ENCODE measurements at regions not wholly inside any gene's neighbourhood (a gene's known extent, or its start where the extent isn't known, plus 50 kb on each side); places are given as distances from the start of the nearest gene placed in this dataset.
"Not testable (repeated sequence)": the region's sequence is repeated elsewhere in the genome, so short reads cannot be mapped to it uniquely, and the experiment has no call there.

DNA sequence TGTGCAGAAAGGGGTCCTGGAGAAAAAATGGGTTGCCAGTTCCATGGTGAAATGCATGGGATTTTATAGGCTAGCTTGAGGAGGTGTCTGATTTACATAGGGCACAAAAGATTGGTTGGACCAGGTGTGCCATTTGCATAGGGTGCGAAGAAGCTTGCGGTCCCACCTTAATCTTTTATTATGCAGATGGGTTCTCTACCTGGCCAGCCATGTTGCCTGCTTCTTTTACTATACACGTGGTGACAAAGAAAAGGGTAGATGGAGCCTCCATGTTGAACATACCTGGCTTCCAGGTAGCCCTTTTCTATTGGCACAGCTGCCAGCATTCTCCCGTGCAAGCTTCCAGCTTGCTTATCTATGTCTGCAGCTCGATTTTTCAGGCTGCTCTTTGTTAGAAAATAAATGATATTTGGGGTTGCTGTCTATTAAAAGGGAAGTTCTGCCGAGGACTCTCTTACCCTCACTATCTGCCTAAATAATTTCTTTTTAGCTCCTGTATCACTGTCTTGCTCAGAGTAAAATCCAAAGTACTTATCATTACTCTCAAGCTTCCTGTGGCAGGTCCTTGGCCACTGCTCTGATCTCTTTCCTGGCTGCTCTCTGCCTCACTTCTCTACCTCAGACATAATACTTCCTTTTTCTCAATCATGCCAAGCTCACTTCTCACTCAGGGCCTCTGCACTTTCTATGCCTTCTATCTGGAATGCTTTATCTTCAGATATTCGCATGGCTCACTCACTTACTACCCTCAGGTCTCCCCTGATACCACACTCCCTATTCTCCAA, 216.0 kb upstream of the DAAM1 start:
- no peak for DNase-seq
- H3K27me3 Mint-ChIP-seq, result no peaks in the 10 kb centered on the region
- H3K9me3 Mint-ChIP-seq, result no peaks in the 10 kb centered on the region
- ATAC-seq (replicated peaks), result no peak
- no peak overlapping the region for H3K4me3 Mint-ChIP-seq
- H3K4me1 Mint-ChIP-seq (ENCODE audit: low read depth in 2 of 2), result no peaks in the 10 kb centered on the region
- no peak overlapping the region for H3K27ac Mint-ChIP-seq
- no peaks in the 10 kb centered on the region for H3K36me3 Mint-ChIP-seq (ENCODE audit: insufficient read depth)

DNA sequence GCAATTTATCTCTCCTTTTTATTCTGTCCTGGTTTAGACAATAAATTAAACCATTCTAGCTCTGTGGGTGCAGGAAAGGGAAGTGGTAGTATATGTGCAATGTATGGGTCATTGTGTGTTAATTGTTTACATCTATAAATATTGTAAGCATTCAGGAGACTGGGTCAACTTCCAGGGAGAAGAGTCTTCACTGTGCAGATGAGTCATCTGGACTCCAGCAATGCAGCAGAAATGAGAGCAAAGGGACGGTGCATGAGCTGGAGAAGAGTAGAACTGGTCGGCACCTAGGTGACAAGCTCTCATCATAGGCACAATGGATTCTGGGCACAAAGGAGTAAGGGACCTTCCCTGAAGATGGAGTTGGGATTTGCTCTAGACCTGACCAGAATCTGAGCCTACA, 211.1 kb upstream of the DAAM1 start:
- no peaks in the 10 kb centered on the region for H3K27me3 Mint-ChIP-seq
- ATAC-seq (replicated peaks) (no peak), DNase-seq (no peak)
- H3K4me1 Mint-ChIP-seq (ENCODE audit: low read depth in 2 of 2), result no peaks in the 10 kb centered on the region
- no peak overlapping the region for H3K27ac Mint-ChIP-seq
- H3K36me3 Mint-ChIP-seq (ENCODE audit: insufficient read depth), result no peaks in the 10 kb centered on the region
- peaks cover 0 to 1% of the 10 kb centered on the region in 2 donors for H3K9me3 Mint-ChIP-seq
- H3K4me3 Mint-ChIP-seq, result no peak overlapping the region

DNA sequence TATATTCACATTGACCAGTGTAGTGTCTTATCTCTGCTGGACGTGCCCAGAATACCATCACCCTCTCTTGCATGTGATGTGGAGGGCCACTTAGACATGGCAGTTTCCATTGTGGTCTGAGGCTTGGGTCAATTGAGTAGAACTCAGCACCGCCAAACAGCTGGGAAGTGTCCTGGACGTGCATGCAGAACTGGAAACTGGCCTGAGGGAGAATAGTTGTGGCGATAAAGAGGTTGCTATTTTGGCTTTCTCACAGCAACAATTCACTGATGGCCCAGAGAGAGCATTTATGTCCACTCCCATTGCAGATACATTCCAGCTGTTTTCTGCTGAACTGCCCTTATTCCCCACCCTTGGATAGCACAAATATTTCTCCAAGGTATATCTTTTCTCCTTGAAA, 210.1 kb upstream of the DAAM1 start:
- ATAC-seq (replicated peaks) (no peak), DNase-seq (no peak)
- peaks cover 0 to 2% of the 10 kb centered on the region in 2 donors for H3K9me3 Mint-ChIP-seq
- no peaks in the 10 kb centered on the region for H3K4me1 Mint-ChIP-seq (ENCODE audit: low read depth in 2 of 2)
- H3K27me3 Mint-ChIP-seq, result no peaks in the 10 kb centered on the region
- no peak overlapping the region for H3K4me3 Mint-ChIP-seq
- H3K36me3 Mint-ChIP-seq (ENCODE audit: insufficient read depth), result no peaks in the 10 kb centered on the region
- H3K27ac Mint-ChIP-seq, result no peak overlapping the region

DNA sequence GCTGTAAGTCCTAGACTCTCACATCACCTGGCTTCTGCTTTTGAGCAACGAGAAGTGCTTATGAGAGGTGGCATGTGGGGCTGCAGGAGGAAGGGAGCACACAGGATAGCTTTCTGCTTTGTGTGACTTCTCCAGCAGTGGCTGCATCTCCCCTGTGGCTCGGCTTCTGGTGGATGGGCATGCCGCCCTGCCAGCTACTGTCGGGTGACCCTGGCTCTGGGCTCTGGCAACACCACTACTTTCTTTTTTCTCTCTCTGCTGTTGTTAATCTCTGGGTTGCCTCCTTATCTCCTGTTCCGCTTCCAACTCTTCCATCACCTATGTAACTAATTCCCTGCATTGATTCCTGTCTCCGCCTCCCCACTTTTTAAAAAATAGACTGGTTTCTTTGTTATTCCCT, 209.1 kb upstream of the DAAM1 start:
- Mint-ChIP-seq H3K4me3 (no peak overlapping the region), H3K9me3 (peaks cover 0 to 2% of the 10 kb centered on the region in 2 donors)
- DNase-seq, result no peak

DNA sequence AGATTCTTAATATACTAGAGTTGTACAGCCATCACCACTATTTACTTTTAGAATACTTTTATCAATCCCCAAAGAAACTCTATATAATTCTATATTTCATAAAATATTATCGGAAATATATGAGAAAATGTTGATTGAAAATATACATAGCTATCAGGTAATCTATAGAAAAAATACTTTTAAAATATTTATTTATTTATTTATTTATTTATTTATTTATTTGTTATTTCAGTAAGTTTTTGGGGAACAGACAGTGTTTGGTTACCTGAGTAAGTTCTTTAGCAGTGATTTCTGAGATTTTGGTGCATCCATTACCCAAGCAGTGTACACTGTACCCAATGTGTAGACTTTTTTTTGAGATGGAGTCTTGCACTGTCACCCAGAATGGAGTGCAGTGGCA, 206.6 kb upstream of the DAAM1 start:
- Mint-ChIP-seq H3K9me3 (peaks cover 0 to 2% of the 10 kb centered on the region in 2 donors), H3K27me3 (no peaks in the 10 kb centered on the region), H3K36me3 (ENCODE audit: insufficient read depth) (no peaks in the 10 kb centered on the region), H3K4me3 (no peak overlapping the region), H3K27ac (no peak overlapping the region), H3K4me1 (ENCODE audit: low read depth in 2 of 2) (no peaks in the 10 kb centered on the region)
- DNase-seq, result no peak
- no peak for ATAC-seq (replicated peaks)

More for the DNA sequence above, 209.1 kb upstream of the DAAM1 start:
- no peak overlapping the region for H3K27ac Mint-ChIP-seq
- no peaks in the 10 kb centered on the region for H3K36me3 Mint-ChIP-seq (ENCODE audit: insufficient read depth)
- no peak for ATAC-seq (replicated peaks)
- H3K4me1 Mint-ChIP-seq (ENCODE audit: low read depth in 2 of 2), result no peaks in the 10 kb centered on the region
- H3K27me3 Mint-ChIP-seq, result no peaks in the 10 kb centered on the region

DNA sequence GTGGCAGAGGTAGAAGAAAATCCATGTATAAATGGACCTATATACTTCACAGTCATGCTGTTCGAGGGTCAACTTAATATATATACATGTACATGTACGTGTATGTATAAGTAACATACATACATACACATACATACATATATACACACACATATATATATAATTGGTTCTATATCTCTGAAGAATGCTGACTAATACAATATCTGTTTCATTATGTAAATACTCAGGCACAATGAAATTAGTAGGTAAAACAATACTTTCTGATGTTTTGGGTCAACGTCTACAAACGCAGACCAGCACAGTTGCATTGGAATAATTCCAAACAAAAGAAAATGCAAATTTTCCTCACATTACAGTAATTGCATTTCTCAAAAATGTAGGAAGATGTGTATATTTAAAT, 202.7 kb upstream of the DAAM1 start:
- Mint-ChIP-seq H3K4me3 (no peak overlapping the region), H3K27ac (no peak overlapping the region), H3K27me3 (no peaks in the 10 kb centered on the region), H3K4me1 (ENCODE audit: low read depth in 2 of 2) (no peaks in the 10 kb centered on the region), H3K36me3 (ENCODE audit: insufficient read depth) (peaks cover 3% of the 10 kb centered on the region), H3K9me3 (peaks cover 9 to 11% of the 10 kb centered on the region in 2 donors)
- ATAC-seq (replicated peaks), result no peak
- no peak for DNase-seq

DNA sequence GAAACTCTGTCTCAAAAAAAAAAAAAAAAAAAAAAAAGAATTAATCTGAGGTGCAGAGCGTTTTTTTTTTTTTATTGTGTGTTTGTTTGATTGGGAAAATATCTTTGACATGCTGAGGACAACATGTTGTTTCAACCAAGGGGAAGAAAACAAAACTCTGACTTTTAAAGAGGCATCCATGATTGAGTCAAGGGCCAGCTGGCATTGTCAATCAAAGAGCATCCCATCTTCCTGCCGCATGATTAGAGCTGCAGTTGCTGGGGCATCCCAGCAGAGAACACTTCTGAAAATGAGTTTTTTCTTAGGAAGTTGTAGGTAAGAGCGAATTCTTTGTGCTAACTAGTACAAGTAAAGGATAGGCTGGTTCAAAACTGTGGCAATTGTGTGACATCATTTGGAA, 200.9 kb upstream of the DAAM1 start:
- no peak overlapping the region for H3K27ac Mint-ChIP-seq
- ATAC-seq (replicated peaks), result no peak

DNA sequence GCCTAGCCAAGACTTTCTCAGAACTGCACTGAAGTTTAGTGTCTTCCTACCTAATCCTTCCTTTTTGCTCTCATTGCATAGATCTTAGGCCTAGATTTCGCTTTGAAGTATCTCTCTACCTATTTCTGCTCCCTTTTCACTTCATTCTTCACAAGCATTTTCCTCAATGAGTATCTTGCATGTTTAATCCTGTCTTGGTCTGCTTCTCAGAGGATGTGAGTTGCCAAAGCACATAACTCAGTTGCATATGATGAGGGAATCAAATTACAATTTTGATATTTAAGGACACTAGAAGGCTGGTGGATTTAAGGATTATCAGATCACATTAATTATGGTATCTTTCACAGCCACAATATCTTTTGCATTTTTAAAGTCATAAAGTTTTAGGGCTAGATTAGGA, 195.5 kb upstream of the DAAM1 start:
- H3K9me3 Mint-ChIP-seq, result peaks cover 9% of the 10 kb centered on the region in 2 donors
- H3K4me1 Mint-ChIP-seq (ENCODE audit: low read depth in 2 of 2), result no peaks in the 10 kb centered on the region
- no peaks in the 10 kb centered on the region for H3K36me3 Mint-ChIP-seq (ENCODE audit: insufficient read depth)
- H3K27me3 Mint-ChIP-seq, result peaks cover 0 to 6% of the 10 kb centered on the region in 2 donors
- DNase-seq, result no peak
- no peak overlapping the region for H3K27ac Mint-ChIP-seq
- H3K4me3 Mint-ChIP-seq, result no peak overlapping the region
- no peak for ATAC-seq (replicated peaks)

More for the DNA sequence above, 200.9 kb upstream of the DAAM1 start:
- DNase-seq, result no peak
- Mint-ChIP-seq H3K4me1 (ENCODE audit: low read depth in 2 of 2) (no peaks in the 10 kb centered on the region), H3K9me3 (peaks cover 9% of the 10 kb centered on the region in 2 donors), H3K36me3 (ENCODE audit: insufficient read depth) (peaks cover 3% of the 10 kb centered on the region), H3K27me3 (no peaks in the 10 kb centered on the region), H3K4me3 (no peak overlapping the region)

DNA sequence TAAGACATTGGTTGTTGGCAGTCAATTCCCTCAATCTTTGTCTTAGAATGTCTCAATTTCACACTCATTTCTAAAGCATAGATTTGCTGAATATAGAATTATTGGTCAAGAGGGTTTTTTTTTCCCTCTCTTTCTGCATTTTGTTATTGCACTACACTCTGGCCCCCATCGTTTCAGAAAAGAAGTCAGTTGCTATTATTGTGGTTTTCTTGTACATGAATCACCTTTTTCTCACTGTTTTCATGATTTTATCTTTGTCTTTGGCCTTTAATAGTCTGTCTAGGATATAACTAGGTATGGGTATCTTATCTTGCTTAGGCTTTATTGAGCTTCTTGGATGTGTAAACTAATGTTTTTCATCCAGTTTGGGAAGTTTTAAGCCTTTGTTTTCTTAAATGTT, 194.3 kb upstream of the DAAM1 start:
- H3K4me1 Mint-ChIP-seq (ENCODE audit: low read depth in 2 of 2), result no peaks in the 10 kb centered on the region
- no peak overlapping the region for H3K27ac Mint-ChIP-seq
- no peak overlapping the region for H3K4me3 Mint-ChIP-seq
- H3K27me3 Mint-ChIP-seq, result peaks cover 0 to 7% of the 10 kb centered on the region in 2 donors
- no peaks in the 10 kb centered on the region for H3K36me3 Mint-ChIP-seq (ENCODE audit: insufficient read depth)
- no peak for DNase-seq
- no peak for ATAC-seq (replicated peaks)
- H3K9me3 Mint-ChIP-seq, result peaks cover 2 to 9% of the 10 kb centered on the region in 2 donors

DNA sequence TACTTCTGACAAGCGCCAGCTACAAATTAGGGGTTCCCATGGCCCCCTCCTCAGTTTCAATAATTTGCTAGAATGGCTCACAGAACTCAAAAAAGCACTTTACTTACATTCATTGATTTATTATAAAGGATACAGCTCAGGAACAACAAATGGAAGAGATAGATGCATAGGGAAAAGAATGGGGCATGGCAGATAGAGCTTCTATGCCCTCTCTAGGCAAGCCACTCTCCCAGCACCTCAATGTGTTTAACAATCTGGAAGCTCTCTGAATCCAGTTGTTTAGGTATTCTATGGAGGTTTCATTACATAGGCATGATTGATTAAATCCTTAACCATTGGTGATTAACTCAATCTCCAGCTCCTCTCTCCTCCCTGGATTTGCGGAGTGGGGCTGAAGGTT, 184.5 kb upstream of the DAAM1 start:
- no peak overlapping the region for H3K27ac Mint-ChIP-seq
- no peak overlapping the region for H3K4me3 Mint-ChIP-seq
- H3K4me1 Mint-ChIP-seq (ENCODE audit: low read depth in 2 of 2), result no peaks in the 10 kb centered on the region
- no peaks in the 10 kb centered on the region for H3K36me3 Mint-ChIP-seq (ENCODE audit: insufficient read depth)
- DNase-seq (no peak), ATAC-seq (replicated peaks) (no peak)
- peaks cover 0 to 13% of the 10 kb centered on the region in 2 donors for H3K27me3 Mint-ChIP-seq
- H3K9me3 Mint-ChIP-seq, result no peaks in the 10 kb centered on the region

DNA sequence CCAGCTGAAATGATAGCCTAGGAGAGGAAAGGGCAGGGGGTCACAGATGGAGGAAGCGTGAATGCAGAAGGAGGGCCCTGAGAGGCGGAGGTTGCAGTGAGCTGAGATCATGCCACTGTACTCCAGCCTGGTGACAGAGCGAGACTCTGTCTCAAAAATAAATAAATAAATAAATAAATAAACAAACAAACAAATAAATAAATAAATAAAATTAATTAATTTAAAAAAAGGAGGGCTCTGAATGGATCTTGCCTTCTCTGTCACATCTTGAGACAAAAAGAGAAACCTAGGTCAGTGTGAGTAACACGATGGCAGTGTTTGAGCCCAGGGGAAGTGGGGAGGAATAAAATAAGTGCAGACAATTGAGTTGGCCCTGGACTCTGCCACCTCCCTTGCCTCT, 182.3 kb upstream of the DAAM1 start:
- ATAC-seq (replicated peaks); H3K4me3 Mint-ChIP-seq; H3K9me3 Mint-ChIP-seq; H3K4me1 Mint-ChIP-seq (ENCODE audit: low read depth in 2 of 2); DNase-seq; H3K27ac Mint-ChIP-seq; H3K36me3 Mint-ChIP-seq (ENCODE audit: insufficient read depth): not testable (repeated sequence)
- peaks cover 0 to 13% of the 10 kb centered on the region in 2 donors for H3K27me3 Mint-ChIP-seq

DNA sequence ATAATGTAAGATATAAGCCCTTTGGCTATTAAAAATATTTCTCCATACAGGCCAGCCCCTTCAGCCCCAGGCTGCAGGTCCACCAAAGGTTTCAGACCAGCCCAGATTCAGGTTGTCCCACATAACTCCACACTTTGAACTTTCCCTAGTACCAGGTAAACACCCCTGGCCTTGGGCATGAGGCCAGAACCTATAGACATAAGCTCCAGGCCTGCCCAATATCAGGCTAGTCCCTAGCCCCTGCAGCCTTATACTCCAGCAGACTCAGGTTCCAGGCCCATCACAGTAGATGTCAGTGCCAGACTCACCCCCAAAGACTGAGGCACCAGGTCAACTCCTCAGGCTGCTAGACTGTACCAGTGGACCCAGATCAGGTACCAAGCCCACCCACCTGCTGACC, 178.5 kb upstream of the DAAM1 start:
- no peak for DNase-seq
- Mint-ChIP-seq H3K9me3 (peaks cover 0 to 1% of the 10 kb centered on the region in 2 donors), H3K36me3 (ENCODE audit: insufficient read depth) (no peaks in the 10 kb centered on the region), H3K27ac (no peak overlapping the region), H3K27me3 (peaks cover 0 to 6% of the 10 kb centered on the region in 2 donors), H3K4me3 (no peak overlapping the region), H3K4me1 (ENCODE audit: low read depth in 2 of 2) (no peaks in the 10 kb centered on the region)
- ATAC-seq (replicated peaks), result no peak

DNA sequence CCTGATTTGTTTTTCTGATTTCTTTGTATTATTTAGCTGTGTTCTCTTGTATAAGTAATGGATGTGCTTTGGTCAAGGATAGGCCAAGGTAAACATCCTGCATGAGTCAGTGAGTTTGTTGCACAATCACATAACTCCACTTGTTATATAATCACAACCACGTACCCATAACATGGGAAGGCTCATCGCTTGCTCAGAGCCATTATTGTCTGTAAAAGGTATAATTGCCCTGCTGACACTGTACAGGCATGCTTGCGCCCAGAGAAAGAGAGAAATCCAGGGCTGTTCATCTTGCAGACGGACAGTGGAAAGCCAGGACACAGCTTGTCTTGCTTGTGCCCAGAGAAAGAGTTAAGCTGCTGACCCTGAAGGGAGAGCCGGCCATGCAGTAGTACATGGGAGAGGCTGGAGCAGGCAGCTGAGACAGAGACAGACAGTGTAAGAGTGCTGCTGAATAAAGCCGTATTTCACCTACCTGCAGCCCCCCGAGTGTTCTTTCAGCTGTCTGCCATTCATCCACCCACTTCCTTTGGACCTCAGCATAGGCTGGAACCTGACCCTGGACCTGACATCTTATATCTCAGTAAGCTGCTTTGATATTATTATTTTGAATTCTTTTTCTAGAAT, 174.7 kb upstream of the DAAM1 start:
- H3K4me3 Mint-ChIP-seq, result no peak overlapping the region
- no peaks in the 10 kb centered on the region for H3K4me1 Mint-ChIP-seq (ENCODE audit: low read depth in 2 of 2)
- H3K27me3 Mint-ChIP-seq, result no peaks in the 10 kb centered on the region
- peaks cover 0 to 1% of the 10 kb centered on the region in 2 donors for H3K9me3 Mint-ChIP-seq
- H3K36me3 Mint-ChIP-seq (ENCODE audit: insufficient read depth), result no peaks in the 10 kb centered on the region
- DNase-seq (no peak), ATAC-seq (replicated peaks) (no peak)
- no peak overlapping the region for H3K27ac Mint-ChIP-seq

DNA sequence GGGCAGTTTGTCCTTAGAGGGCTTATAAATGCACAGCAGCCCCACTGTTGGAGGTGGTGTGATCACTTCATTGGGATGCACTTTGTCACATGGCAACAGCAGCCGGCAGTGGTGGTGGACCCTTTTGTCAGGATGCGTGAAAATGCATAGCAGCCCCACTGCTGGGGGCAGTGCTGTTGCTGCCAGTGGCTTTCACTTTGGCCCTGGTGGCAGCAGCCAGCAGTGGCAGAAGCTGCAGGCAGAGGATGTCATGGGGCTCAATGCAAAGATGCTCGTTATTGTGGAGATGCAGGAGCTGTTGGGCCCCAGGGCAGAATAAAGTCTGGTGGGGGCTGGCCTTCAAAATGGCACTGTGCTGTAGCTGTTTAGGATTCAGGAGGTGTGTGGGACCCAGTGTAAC, 173.0 kb upstream of the DAAM1 start:
- DNase-seq (no peak), ATAC-seq (replicated peaks) (no peak)
- Mint-ChIP-seq H3K4me3 (no peak overlapping the region), H3K4me1 (ENCODE audit: low read depth in 2 of 2) (no peaks in the 10 kb centered on the region), H3K27ac (no peak overlapping the region), H3K27me3 (no peaks in the 10 kb centered on the region), H3K36me3 (ENCODE audit: insufficient read depth) (no peaks in the 10 kb centered on the region), H3K9me3 (peaks cover 0 to 1% of the 10 kb centered on the region in 2 donors)

All from effector memory CD8-positive, alpha-beta T cell (primary cell).